ENCODE measurements at regions not wholly inside any gene's neighbourhood (a gene's known extent, or its start where the extent isn't known, plus 50 kb on each side); places are given as distances from the start of the nearest gene placed in this dataset.

DNA sequence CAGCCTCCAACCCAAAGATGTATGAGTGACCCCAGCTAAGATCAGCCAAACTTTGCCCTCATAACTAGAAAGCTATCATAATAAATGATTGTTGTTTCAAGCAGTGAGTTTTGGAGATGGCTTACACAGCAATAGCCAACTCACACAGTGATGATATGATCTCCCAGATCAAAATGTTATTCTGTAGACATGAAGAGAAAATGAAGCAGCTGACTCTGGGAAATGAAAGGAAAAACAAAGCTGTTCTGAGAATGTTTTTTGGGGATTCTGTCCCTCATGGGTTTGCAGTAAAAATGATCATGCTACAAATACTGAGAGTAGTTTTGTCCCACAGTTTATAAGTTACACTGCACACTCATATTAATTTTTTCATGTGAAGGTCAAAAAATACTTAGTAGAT is 617.8 kb downstream of the MRPL39 start:
- no peak for DNase-seq

DNA sequence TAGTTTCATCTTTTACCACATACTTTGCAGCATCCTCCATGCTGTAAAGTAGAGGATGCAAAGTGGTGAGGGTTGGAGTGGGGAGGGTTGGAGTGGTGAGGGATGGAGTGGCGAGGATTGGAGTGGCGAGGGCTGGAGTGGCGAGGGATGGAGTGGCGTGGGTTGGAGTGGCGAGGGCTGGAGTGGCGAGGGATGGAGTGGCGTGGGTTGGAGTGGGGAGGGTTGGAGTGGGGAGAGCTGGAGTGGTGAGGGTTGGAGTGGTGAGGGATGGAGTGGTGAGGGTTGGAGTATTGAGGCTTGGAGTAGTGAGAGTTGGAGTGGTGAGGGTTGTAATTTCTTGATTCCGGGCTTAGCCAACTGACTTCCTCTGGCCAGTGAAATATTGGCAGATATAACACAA is 618.3 kb downstream of the MRPL39 start:
- no peak for DNase-seq

DNA sequence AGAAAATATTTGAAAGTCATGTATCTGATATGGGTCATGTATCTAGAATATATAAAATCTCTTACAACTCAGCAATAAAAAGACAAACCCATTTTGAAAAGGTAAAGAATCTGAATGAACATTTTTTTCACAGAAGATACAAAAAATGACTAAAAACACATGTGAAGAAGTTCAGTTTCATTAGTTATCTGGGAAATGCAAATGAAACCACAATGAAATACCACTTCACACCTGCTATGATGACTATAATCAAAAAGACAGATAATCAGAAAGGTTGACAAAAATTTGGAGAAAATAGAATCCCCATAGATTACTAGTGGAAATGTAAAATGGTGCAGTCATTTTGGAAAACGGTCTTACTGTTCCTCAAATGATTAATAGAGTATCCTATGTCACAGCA is 631.0 kb downstream of the MRPL39 start:
- no peak for DNase-seq

DNA sequence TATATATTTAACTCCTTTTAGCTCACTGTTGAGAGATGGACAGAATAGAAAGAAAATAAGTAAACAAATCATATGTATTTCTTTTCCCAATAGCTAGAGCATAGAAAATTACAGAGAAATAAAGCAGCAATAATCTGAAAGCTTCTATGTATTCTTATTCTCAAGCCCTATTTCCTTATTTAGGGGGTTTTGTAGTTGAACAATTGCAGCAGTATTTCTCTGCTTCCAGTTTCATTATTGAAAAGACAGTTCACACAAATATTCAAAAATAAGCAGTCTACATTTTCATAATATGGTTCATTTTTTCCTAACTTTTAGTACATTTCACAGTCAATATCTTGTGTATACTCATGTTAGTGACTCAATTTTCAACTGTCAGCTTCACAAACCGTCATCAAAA is 638.2 kb downstream of the MRPL39 start:
- DNase-seq: no peak

DNA sequence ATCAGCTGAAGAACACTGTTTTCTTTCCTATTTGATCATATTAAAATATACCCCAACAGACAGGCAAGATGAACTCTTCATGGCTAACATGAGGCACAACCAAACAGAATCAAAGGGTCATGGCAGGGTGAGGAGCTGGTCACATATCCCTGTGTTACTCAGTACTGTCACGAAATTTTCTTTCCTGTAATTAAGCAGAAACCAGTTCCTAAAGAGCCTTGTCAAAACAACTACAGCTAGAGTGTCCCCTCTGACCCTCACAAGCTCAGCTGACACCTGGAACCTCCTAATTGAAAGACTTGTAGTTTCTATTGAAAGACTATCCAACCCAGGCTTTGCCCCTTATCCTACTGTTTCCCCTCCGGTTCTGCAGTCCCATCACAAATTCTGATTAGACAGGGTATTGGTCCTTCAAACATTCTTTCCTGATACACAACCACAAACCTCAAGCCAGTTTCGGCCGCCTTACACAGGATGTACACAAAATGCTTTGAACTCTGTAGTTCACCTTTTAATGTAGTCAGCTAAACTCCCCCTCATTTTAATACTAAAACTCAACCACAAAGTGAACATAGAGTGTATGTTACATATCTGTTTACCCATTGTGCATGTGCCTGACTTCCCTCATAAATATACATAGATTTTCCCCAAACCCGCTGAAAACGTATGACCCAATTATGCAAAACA is 651.9 kb downstream of the MRPL39 start:
- no peak for DNase-seq

DNA sequence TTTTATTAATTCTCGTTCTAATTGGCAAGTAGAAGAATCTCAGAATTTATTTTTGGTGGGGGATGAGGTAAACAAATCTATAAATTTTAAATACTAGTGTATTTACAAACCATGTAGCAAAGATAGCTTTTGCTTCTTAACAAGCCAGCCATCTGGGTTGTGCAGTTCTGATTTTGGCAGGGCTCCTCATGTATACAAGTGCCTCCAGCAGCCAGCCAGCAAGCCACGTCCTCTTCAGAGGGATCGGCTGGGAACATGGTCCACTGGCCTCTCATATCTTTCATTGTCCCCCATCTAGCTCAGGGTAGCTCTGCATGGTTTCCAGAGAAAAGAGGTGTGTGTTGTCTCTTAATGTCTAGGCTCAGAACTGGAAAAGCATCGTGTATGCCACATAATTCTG is 659.1 kb downstream of the MRPL39 start:
- no peak for DNase-seq

DNA sequence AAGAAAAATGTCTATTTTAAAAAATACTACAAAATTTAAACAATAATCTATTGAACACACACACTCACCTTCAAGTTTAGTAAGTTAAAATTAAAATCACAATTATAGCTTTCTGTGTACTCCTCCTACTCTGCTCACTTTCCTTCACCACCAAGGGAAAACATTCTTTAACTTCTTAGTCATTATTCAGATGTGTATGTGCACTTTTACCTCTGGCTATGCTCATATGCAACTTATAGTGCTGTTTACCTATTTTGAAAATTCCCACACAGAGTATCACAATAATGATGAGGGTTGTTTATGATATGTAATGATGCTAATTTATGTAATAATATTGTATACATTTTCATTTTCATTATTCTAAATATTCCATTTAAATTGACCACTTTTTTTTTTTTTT is 661.4 kb downstream of the MRPL39 start:
- no peak for DNase-seq

DNA sequence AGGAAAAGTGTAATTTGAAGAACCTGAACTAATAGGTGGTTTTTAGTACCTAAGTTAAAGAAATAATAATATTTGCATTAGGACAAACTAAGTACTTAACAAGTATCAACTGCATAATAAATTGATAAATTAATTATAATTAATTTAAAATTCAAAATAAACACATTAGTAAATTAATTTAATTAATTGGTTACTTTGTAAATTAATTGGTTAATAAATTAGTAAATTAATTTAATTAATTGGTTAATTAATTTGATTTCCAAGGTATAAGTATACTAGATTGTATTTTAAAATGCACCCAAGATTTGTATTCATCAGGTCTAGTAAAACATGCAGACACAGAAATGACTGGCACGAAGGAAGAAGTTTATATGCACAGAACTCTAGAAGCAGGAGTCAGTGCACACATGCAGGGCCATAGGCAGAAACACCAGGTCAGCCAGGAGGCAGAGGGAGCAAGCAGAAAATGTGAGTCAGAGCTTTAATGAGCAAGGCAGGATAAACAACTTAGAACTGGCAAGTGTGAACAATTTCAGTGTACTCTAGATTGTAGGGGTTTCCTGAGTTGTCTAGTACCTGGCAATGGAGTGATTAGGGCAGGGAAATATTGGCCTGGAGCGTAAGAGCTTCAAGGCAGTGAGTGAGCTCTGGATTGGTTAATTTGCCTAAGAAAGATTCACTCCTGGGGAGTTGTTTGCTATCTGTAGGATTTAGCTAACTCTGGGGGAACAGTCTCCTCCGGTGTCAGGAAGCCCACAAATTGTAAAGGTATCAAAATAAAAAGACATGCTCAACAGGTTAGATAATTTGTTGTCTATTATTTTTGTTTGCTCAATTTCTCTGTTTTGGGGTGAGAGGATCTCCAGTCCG is 665.7 kb downstream of the MRPL39 start:
- DNase-seq: no peak

DNA sequence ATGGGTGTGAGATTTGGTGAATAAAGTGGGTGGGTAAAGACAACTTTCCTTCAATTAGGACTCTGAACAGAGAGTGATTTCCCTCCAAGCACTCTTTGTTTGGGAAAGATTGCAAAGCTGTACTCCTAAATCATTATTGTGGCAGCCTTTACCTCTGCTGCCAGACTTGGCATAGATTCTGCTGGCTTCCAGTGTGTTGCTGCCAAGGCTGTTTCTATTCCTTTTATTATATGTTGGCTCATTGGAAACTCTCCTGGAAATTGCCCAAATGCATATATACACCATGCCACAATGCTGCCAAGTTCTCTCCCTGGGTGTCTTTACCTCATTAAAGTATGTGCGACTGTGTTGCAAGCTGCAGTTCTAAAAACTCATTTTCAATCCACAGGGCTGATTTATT is 668.0 kb downstream of the MRPL39 start:
- DNase-seq: no peak

DNA sequence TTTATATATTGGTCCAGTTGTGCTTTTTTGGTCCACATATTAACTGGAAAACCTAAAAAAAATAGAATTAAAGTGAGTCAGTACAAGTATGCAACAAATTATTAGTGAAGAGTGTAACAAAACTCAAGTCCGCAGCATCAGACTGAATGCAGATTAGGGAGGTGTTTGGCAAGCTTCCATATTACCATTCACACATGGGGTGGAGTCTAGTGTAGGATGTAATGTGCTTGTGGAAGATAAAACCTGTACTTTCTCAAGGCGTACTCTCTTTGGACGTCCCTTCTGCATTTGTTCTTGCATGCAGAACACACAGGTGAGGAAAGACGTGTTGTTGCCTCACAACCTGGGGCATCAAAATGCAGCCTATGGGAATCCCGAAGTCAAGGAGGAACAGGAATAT is 668.7 kb downstream of the MRPL39 start:
- DNase-seq: no peak

DNA sequence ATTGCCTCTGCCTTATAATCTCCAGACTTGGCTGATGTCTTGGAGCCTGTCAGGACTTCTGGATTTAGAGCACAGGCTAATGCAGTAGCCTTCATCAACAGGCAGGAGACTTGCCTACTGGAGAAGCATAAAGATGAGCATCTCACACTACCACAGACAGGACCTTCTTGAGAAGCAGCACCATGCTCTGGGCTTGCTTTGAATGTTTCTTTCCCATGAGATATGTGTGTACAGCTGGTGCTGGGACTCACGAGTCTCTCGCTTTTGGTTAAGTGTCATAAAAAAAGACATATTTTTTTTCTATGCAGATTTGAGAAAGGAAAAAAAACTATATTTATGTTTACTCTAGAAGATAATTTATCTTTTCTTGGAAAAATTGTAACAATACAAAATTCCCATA is 671.3 kb downstream of the MRPL39 start:
- DNase-seq: no peak

DNA sequence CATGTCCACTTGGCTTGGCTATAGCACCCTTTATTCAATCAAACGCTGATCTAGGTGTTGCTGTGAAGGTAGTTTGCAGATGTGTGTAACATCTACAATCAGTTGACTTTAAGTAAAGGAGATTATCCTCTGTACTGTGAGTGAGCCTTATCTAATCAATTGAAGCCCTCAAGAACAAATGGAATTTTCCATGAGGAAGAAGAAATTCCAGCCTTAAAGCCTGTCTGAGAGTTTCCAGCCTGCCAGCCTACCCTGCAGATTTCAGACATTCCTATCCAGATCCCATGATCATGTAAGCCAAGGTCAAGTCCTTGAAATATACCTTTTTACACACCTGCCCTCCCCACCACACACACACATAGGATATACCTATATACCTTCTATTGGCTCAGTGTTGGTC is 696.7 kb downstream of the MRPL39 start:
- DNase-seq: no peak

DNA sequence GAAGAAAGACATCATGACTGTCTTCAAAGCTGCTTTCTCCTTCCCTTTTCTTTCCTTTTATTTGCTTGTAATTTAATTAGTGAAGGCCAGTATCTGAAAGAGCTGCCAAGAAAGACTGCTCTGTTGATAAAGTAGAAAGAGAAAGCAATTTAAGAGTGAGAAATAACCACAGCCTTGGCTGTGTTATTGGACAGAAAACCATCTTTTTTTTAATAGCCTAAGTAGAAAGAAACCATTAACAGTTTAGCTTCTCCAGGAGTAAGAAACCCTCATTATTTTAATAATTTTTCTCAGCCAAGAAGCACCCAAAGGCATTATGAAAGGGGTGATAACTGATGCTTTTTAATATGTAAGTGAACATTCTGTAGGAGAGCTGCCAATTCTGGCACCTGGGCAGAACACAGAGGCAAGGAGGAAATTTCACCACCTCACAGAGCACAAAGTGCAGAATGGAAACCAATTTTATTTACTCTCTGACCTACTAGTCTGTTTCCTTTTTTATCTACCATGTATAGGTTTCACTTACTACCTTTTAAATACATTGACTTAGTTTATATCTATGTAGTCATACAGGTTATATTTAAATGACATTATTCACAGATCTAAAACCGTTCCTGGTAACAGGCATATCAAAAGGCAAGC is 703.2 kb downstream of the MRPL39 start:
- DNase-seq: no peak

DNA sequence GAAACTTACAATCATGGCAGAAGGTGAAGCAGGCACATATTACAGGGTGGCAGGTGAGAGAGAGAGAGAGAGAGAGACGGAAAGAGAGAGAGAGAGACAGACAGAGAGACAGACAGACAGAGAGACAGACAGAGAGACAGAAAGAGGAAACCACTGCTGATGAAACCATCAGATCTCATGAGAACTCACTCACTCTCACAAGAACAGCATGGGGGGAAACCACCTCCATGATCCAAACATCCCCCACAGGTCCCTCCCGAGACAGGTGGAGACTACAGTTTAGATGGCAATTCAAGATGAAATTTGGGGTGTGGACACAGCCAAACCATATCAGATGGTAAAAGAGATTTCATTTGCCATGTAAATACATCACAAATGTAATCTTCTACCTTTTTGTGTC is 708.1 kb downstream of the MRPL39 start:
- no peak for DNase-seq

DNA sequence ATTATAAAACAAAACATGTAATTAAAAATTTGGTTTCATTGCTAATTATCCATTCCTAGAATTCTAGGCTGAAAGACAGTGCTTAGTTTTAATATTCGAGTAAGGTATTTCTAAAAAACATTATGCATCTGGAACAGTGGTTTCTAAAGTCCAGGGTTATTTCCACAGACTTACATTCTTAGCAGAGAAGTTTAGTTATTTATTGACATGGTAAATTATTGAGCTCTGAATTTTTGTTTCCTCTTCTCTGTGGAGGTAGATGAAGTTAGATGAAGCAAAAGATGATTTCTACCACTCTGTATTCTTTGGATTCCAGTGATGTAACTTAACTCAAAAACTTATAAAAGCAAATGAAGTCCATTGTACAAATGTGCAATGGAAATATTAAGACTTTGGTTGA is 709.4 kb downstream of the MRPL39 start:
- no peak for DNase-seq

DNA sequence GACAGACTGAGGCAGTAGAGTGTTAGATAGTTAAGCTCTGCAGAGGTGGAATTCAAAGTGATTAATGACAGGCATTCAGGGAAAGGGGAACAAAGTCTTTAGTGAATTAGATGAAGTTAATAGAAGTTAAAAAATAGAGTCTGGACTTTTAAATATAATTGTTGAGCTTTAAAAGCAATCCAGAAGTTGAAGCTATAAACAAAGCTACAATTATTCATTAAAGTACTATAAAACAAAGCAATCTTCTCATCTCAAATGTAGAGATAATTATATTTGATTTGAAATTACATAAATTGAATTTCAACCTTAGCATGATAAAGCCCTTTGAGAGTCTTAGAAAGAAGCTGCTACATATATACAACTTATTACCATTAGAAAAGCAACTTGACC is 710.6 kb downstream of the MRPL39 start:
- DNase-seq: no peak

DNA sequence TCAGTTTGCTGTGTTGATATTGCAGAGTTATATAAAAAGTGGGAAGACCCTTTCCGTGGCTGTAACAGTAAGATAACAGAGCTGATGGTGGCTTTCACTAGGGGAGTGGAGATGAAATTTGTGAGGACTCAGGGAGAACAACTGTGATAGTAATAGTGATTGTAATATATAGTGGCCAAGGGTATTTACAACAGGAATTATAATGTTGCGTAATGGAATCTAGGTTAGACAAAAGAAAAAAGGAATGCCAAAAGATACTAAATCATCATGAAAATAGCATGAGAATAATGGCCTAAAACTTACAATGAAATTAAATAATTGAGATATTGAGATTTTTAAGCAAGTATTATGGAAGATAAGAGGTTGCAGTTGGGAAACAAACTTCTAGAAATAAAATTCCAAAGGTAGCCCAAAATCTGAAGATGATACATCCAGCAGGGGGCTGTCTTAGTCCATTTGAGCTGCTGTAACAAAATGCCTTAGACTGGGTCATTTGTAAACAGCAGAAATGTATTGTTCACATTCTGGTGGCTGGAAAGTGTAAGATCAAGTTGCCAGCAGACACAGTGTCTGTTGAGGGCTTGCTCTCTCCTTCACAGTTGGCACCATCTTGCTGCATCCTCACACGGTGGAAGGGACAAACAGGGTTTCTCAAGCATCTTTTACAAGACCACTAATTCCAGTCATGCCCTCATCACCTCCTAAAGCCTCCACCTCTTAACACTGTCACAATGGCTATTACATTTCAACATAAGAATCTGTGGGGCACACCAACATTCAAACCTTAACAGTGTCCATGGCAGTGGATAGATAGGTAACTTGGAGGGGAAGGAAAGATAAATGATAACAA is 711.2 kb downstream of the MRPL39 start:
- no peak for DNase-seq

DNA sequence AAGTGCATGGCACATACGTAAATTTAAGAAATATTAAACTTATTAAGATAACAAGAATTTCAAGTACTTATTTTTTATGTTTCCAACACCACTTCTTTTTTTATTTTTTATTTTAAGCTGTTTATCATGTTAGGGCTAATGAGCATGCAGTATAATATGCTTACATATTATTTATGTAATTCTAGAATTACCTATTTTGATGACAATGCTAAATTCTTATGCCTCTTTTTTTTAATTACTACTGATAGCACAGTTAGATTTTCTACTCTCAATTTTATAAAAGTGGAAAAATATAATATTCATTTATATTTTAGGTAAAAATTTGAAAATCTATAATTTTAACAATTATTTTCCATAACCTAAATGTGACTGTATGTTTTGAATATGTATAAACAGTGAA is 713.0 kb downstream of the MRPL39 start:
- DNase-seq: no peak

DNA sequence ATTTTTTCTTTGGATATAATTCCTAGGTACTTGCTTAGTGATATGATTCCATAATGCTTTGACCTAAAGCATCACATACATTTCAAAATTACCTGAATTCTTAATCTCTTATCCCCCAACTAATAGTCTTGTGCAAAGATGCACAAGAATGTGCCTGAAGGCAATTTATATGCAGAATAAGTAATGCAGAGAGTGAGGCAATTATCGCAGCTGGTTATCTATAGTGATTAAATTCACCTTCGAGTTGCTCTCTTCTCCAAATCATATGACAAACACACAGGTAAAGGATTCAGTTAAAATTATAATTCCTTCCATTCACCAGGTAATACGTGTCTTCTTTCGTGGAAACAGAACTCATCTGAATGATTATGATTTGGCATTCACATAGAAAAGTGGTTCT is 717.3 kb downstream of the MRPL39 start:
- no peak for DNase-seq

DNA sequence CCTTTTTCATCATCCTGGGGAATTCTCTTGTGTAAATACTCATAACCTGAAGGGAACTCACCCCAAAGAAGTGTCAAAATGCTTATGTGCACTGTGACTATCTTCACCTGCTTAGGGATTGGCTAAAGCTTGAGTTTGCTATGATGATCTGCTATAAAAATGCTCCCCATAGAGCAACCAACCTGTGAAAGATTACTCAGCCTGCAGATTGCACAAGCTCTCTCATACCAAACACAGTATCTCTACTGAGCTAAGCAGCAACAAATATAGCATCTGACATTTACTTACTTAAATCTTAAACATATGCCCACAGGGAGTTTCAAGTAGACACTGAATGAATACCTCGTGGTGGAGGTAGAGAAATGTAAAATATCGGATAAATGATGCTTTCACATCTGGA is 725.8 kb downstream of the MRPL39 start:
- no peak for DNase-seq

DNA sequence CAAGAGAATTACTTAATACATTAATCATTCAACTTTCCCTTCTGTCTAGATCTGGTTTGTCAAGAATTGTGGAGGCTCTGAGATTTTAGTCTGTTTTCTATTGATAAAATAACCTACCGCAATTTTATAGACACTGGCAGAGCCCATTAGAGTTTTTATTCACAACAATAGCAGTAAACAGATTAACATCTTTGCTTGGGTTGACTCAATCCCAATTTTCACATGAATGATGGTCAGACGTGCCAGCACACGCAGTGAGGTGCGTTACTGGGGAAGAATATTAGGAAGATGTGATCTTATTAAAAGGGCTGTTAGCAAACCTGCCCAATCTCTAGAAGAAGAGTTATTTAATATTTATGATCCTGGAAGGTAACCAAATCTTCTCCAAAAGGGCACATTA is 736.6 kb downstream of the MRPL39 start:
- no peak for DNase-seq

DNA sequence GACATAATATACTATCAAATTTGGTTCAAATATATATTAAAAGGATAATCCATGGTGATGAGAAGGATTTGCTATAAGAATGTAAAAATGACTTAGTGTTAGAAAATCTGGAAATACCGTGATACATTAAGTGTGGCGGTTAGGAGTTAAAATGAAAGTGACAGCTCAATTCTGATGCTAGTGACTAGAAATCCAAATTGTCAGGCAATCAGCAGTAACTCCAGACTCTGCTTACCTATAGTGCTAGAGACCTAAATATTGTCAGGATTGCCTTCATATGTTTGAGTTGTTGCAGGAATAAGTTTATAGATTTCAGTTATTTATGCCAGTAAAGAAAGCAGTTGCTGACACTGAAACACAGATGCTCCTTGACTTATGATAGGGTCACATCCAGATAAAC is 737.4 kb downstream of the MRPL39 start:
- no peak for DNase-seq

DNA sequence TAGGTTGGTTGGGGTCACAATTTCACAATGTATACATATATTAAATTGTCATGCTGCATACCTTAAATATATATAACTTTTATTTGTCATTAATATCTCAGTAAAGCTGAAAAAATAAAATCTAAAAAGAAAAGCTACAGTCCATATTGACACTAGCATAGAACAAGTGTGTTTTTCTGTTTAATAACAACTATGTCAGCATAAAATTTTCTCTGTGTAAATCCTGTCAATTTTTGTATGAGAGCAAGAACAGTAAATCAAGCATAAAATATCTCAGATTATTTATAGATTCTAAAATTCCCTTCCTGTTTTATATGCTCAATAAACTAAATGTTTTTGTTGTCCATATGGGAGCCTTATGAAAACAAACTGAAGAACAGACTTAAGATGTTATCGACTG is 739.2 kb downstream of the MRPL39 start:
- DNase-seq: no peak

Measured in NCI-H2029 treated with DMSO at 0.1 percent for 48 hours (cell line).